ENCODE measurements at regions not wholly inside any gene's neighbourhood (a gene's known extent, or its start where the extent isn't known, plus 50 kb on each side); places are given as distances from the start of the nearest gene placed in this dataset.

GRCh38 chr1:230502996-230503395 lies 76.9 kb upstream of the PGBD5 start:
- no peak for TF ChIP-seq RNF2 (conservative IDR thresholded peaks at IDR 0.05; ENCODE audit: low read depth)
- TF ChIP-seq PCBP2 (optimal IDR thresholded peaks at IDR 0.05; ENCODE audit: low read depth, low read length, poor library complexity, severe bottlenecking) = no peak
- no peak for TF ChIP-seq MYC (CRISPR knock-in tag; IDR thresholded peaks at IDR 0.05; ENCODE audit: borderline replicate concordance)
- TF ChIP-seq ZBTB26 (CRISPR knock-in tag; IDR thresholded peaks at IDR 0.05; ENCODE audit: borderline replicate concordance) = no peak
- no peak for TF ChIP-seq ESRRA (CRISPR knock-in tag; IDR thresholded peaks at IDR 0.05; ENCODE audit: low read depth)
- no peak for TF ChIP-seq GTF2F1 (IDR thresholded peaks at IDR 0.05; ENCODE audit: low read length)
- no peak for TF ChIP-seq REST (IDR thresholded peaks at IDR 0.05; ENCODE audit: borderline replicate concordance in 1 of 2, low read depth in 1 of 2, low read length in 2 of 2)
- no peak for TF ChIP-seq ZBTB33 (CRISPR knock-in tag; IDR thresholded peaks at IDR 0.05)
- no peak for TF ChIP-seq FIP1L1 (IDR thresholded peaks at IDR 0.05; ENCODE audit: borderline replicate concordance, insufficient read depth, low read depth, low read length)
- no peak for TF ChIP-seq ARHGAP35 (CRISPR knock-in tag; IDR thresholded peaks at IDR 0.05; ENCODE audit: borderline replicate concordance)
- no peak for TF ChIP-seq CBFB (CRISPR knock-in tag; IDR thresholded peaks at IDR 0.05)

Data from HepG2 (cell line).